HG03565 (cell line): ENCODE measurements at regions not wholly inside any gene's neighbourhood (a gene's known extent, or its start where the extent isn't known, plus 50 kb on each side); places are given as distances from the start of the nearest gene placed in this dataset.

Source experiments
- ATAC-seq: cut with Tn5 transposase; IDR thresholded peaks from one replicate; pipeline ENCODE4 v1.9.1; 2021; ENCODE audit warnings: mild to moderate bottlenecking, moderate library complexity; ENCODE audit not compliant: unreplicated experiment

- no peak for ATAC-seq
These were observed 244.5 kb upstream of the PITRM1 start for GRCh38 chr10:3417096-3417495.

GRCh38 chr10:3415878-3416605, 243.5 kb upstream of the PITRM1 start:
- ATAC-seq, result no peak

GRCh38 chr10:3415038-3415736, 242.6 kb upstream of the PITRM1 start:
- no peak for ATAC-seq

- ATAC-seq, result no peak
These were observed 242.1 kb upstream of the PITRM1 start for GRCh38 chr10:3414667-3415023.

- no peak for ATAC-seq
These were observed 241.5 kb upstream of the PITRM1 start for GRCh38 chr10:3413937-3414666.

- ATAC-seq, result no peak
These were observed 240.1 kb upstream of the PITRM1 start for GRCh38 chr10:3412646-3413045.

GRCh38 chr10:3412071-3412582, 239.5 kb upstream of the PITRM1 start:
- ATAC-seq, result no peak

- no peak for ATAC-seq
These were observed 238.5 kb upstream of the PITRM1 start for GRCh38 chr10:3411044-3411443.

- no peak for ATAC-seq
These were observed 237.3 kb upstream of the PITRM1 start for GRCh38 chr10:3409928-3410327.

GRCh38 chr10:3408603-3409365, 236.2 kb upstream of the PITRM1 start:
- ATAC-seq, result no peak

GRCh38 chr10:3407208-3407607, 234.6 kb upstream of the PITRM1 start:
- ATAC-seq, result no peak

GRCh38 chr10:3406556-3406955, 234.0 kb upstream of the PITRM1 start:
- ATAC-seq, result no peak

- ATAC-seq, result no peak
These were observed 231.8 kb upstream of the PITRM1 start for GRCh38 chr10:3404381-3404780.

GRCh38 chr10:3402187-3402751, 229.7 kb upstream of the PITRM1 start:
- no peak for ATAC-seq

- no peak for ATAC-seq
These were observed 228.9 kb upstream of the PITRM1 start for GRCh38 chr10:3401491-3401938.

- ATAC-seq, result no peak
These were observed 227.8 kb upstream of the PITRM1 start for GRCh38 chr10:3400348-3400747.

GRCh38 chr10:3399756-3400155, 227.2 kb upstream of the PITRM1 start:
- ATAC-seq, result no peak

- ATAC-seq, result no peak
These were observed 226.5 kb upstream of the PITRM1 start for GRCh38 chr10:3398825-3399646.

- ATAC-seq, result no peak
These were observed 225.3 kb upstream of the PITRM1 start for GRCh38 chr10:3397846-3398245.

- no peak for ATAC-seq
These were observed 224.6 kb upstream of the PITRM1 start for GRCh38 chr10:3397231-3397630.
